ENCODE measurements at regions not wholly inside any gene's neighbourhood (a gene's known extent, or its start where the extent isn't known, plus 50 kb on each side); places are given as distances from the start of the nearest gene placed in this dataset.

- TF ChIP-seq ZNF274 (IDR thresholded peaks at IDR 0.05; ENCODE audit: low read depth, low read length) (no peak), YY1 (IDR thresholded peaks at IDR 0.05; ENCODE audit: insufficient read depth, insufficient read length) (no peak), SUZ12 (IDR thresholded peaks at IDR 0.05; ENCODE audit: extremely low read depth, insufficient read depth, insufficient read length) (no peak)
Measured at GRCh38 chr4:81314897-81315470, 100.0 kb upstream of the PRKG2 start.

Data from NT2/D1 (cell line).